HG02981 (cell line): ENCODE measurements at regions not wholly inside any gene's neighbourhood (a gene's known extent, or its start where the extent isn't known, plus 50 kb on each side); places are given as distances from the start of the nearest gene placed in this dataset.
"Not testable (repeated sequence)": the region's sequence is repeated elsewhere in the genome, so short reads cannot be mapped to it uniquely, and the experiment has no call there.

Source experiments
- ATAC-seq: cut with Tn5 transposase; IDR thresholded peaks from one replicate; pipeline ENCODE4 v1.9.1; 2021; ENCODE audit warnings: mild to moderate bottlenecking, moderate library complexity; ENCODE audit not compliant: unreplicated experiment

GRCh38 chr14:71416392-71416791 lies 509.1 kb downstream of the PCNX1 start:
- ATAC-seq: no peak

- ATAC-seq: no peak
Measured at GRCh38 chr14:71418532-71419245, 511.4 kb downstream of the PCNX1 start.

- no peak for ATAC-seq
Measured at GRCh38 chr14:71423481-71423880, 508.7 kb upstream of the RGS6 start.

GRCh38 chr14:71424941-71425340 lies 507.3 kb upstream of the RGS6 start:
- no peak for ATAC-seq

- no peak for ATAC-seq
Measured at GRCh38 chr14:71426001-71426400, 506.2 kb upstream of the RGS6 start.

GRCh38 chr14:71429902-71430301 lies 502.3 kb upstream of the RGS6 start:
- ATAC-seq: no peak

- no peak for ATAC-seq
Measured at GRCh38 chr14:71430321-71430677, 501.9 kb upstream of the RGS6 start.

- no peak for ATAC-seq
Measured at GRCh38 chr14:71430678-71431376, 501.4 kb upstream of the RGS6 start.

GRCh38 chr14:71432334-71433110 lies 499.7 kb upstream of the RGS6 start:
- no peak for ATAC-seq

- no peak for ATAC-seq
Measured at GRCh38 chr14:71433303-71433702, 498.9 kb upstream of the RGS6 start.

- ATAC-seq: not testable (repeated sequence)
Measured at GRCh38 chr14:71435641-71436040, 496.6 kb upstream of the RGS6 start.

- no peak for ATAC-seq
Measured at GRCh38 chr14:71437870-71438269, 494.4 kb upstream of the RGS6 start.

- no peak for ATAC-seq
Measured at GRCh38 chr14:71438684-71439083, 493.5 kb upstream of the RGS6 start.

- ATAC-seq: no peak
Measured at GRCh38 chr14:71441126-71441525, 491.1 kb upstream of the RGS6 start.

- no peak for ATAC-seq
Measured at GRCh38 chr14:71444030-71444822, 488.0 kb upstream of the RGS6 start.

- no peak for ATAC-seq
Measured at GRCh38 chr14:71448431-71449315, 483.6 kb upstream of the RGS6 start.

GRCh38 chr14:71449316-71450055 lies 482.7 kb upstream of the RGS6 start:
- ATAC-seq: no peak

GRCh38 chr14:71451501-71451900 lies 480.7 kb upstream of the RGS6 start:
- no peak for ATAC-seq

GRCh38 chr14:71452539-71452938 lies 479.7 kb upstream of the RGS6 start:
- no peak for ATAC-seq
